GM18867 (cell line): ENCODE measurements at regions not wholly inside any gene's neighbourhood (a gene's known extent, or its start where the extent isn't known, plus 50 kb on each side); places are given as distances from the start of the nearest gene placed in this dataset.
A peak's percentile ranks its signal among the peaks of the same experiment; 100 is the strongest.

Experiments used
- ATAC-seq: cut with Tn5 transposase; IDR thresholded peaks from one replicate; pipeline ENCODE4 v1.9.1; 2021; ENCODE audit warnings: mild to moderate bottlenecking, moderate library complexity; ENCODE audit not compliant: unreplicated experiment

DNA sequence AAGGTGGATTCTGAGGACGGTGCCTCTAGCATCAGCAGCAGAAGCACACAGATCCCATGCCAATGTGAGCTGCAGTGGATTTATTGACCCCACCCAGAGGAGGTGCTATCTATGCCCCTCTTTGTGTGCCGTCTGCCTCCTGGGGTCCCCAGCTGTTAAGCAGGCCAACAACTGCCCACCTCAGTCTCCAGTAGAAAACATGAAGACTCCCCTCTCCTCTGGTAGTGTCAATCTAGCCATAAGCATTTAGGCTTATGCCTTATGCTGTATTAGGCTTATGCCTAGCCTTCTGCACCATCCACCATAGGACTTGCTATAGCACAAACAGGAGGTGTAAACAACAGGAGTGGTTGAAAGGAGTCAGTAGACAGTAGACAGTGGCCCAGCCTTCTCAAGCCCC lies 417.9 kb upstream of the C16orf82 start:
- no peak for ATAC-seq

DNA sequence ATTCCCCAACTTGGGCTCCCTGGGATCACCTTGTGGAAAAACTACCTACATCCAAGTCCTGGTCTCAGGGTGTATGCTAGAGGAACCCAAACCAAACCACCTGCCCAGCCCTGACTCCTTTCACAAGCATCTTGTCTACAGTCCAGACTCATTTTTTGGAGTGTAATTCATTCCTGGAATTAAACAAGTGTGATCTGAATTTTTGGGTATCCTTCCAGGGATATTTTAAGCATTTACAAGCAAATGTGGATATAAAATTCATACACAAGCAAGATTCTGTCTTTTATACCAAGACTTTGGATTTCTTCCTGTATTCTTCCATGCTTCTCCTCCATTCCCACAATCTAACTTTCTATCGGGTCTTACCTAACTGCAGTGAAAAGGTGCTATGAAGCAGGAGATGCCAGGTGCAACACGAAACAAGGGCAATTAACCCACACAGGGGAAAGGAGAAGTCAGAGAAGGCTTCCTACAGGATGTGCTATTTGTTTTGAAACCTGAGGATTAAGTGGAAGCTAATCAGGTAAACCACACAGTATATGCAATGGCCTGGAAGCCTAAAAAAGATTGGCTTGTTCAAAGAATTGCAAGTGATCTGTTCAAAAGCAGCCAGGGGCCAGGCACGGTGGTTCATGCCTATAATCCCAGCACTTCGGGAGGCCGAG lies 417.2 kb upstream of the C16orf82 start:
- no peak for ATAC-seq

DNA sequence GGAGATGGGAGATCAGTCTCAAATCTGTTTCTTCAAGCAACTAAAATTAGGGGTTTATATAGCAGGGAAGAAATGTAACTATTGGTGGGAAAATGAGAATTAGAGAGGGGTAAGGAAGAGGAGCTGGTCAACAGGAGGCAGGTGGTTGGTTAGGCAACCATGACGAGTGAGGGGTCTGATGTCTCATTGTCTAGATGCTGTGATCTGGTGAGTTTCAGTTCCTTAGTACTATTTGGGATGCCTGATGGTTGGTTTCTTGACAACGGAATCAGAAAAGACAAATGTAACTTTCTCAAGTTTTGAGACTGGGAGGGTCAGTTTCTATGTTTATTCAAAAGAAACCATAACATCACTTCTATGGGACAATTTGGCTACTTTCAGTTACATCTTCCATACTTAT lies 415.3 kb upstream of the C16orf82 start:
- no peak for ATAC-seq

DNA sequence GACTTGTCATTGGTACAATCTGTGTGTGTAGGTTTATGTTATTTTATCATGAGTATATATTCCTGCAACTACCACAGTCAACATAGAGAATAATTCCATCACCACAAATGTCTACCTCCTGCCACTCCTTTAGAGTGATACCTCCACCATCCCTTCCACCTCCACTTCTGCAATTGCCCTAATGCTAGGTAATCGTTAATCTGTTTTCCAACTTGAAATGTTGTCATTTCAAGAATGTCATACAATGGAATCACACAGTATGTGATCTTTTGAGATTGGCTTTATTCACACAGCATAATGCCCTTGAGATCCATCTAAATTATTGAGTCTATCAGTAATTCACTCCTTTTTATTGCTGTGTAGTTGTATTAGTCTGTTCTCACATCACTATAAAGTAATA lies 414.8 kb upstream of the C16orf82 start:
- no peak for ATAC-seq

DNA sequence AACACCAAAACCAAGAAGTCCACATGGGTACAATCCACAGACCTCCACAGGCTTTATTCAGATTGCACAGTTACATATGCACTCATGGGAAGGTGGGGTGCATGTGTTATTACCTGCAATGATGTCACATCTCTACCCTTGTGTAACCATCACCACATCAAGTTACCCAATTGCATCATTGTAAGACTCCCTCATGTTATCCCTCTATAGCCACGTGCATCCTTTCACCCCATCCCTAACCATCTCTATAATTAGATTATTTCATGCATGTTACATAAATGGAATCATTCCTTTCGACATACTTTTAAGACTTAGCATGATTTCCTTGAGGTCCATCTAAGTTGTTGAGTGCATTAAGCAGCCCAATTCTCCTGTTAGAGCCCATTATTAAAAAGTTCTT lies 408.2 kb upstream of the C16orf82 start:
- ATAC-seq: no peak

DNA sequence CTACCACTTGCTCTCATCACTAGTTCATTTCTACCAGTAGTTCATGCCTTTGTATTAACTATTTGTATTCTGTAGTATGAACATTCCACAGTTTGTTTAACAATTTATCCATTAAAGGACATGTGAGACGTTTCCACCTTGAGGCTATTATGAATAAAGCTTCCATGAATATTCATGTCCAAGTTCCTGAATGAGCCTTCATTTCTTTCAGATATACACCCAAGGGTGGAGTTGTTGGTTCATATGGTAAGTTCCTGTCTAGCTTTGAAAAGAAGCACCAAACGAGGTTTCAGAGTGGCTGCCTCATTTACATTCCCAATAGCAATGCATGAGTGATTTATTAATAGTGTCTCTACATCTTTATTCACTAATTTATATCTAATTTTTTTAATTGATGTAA lies 407.8 kb upstream of the C16orf82 start:
- no peak for ATAC-seq

DNA sequence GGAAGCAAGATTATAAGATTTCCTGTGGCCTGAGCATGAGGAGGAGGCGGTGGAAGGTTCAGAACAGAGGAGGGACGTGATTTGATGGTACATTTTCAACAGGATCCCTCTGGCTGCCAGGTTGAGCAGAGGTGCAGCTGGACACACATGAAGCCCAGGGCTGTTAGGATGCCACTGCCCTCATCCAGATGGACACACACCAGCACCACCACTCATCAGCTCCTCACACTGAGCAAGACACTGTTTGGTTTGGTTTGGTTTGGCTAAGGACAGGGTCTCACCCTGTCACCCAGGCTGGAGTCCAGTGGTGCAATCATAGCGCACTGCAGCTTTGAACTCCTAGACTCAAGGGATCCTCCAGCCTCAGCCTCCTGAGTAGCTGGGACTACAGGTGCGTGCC lies 402.6 kb upstream of the C16orf82 start:
- ATAC-seq: no peak

DNA sequence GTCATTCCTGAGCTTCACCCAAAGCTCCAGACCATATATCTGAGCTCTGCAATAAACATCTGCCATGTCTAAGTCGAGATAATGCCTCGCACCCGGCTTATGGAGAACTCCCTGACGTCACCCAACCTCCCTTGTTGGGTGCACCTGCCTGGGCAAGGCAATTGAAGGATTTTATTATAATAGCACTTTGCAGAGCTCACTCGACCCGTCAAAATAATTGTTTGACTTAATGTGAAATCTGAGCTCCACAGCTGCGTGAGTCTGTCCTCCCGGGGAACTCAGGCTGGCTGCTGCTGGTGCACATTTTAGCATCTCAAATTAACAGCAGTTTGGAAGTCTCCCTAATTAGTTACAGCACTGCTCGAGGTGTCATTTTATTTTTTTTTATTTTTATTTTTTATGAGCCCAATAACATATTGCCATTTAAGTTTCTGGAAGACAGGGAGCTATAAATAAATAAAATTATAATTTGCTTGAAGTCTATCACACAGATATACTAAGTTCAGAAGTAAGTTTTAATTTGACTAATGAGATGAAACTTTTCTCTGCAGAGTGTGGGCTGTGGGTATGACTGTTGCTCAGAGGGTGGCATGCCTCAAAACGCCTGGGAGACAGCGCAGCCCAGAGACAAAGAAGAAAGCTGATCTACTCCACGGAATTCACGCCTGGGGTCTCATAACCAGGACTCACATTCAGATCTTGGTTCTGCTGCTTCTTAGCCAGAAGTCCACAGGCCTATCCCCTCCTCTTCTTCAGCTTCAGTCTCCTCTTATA lies 401.4 kb upstream of the C16orf82 start:
- no peak for ATAC-seq

DNA sequence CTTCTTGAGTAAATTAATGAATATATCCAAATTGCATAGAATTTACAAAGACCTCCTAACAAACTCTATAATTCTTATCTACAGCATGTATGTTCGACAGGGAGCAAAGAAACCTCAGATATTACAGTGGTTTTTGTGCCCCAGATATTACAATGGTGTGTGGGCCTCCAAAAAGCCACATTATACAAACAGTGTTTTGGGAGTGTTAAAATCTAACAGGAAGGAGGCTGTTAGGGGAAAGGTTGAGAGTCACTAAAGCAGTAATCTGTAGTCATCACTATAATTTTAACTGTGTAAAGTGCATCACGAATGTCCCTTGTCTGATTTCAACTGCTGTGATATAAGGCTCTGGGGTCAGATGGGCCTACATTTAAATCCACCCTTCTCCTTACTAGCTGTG lies 400.2 kb upstream of the C16orf82 start:
- ATAC-seq: no peak

DNA sequence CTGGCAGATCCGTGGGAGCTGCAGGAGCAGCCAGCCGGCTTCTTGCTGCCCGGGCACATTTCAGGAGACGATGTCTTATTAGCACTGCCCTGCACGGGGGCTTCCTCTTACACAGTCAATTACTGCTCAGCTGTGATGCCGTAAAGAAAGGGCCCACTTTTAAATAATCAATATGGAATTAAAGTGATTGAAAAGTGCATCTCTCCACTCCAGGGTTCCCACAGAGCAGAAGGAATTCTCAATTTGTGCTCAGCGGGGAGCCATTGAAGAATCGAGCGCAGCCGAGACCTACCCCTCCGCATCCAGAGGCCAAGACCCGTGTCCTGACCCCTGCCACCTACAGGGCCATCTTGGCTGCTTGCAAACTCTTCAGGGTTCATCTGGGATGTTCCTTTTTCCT lies 399.4 kb upstream of the C16orf82 start:
- ATAC-seq: no peak

DNA sequence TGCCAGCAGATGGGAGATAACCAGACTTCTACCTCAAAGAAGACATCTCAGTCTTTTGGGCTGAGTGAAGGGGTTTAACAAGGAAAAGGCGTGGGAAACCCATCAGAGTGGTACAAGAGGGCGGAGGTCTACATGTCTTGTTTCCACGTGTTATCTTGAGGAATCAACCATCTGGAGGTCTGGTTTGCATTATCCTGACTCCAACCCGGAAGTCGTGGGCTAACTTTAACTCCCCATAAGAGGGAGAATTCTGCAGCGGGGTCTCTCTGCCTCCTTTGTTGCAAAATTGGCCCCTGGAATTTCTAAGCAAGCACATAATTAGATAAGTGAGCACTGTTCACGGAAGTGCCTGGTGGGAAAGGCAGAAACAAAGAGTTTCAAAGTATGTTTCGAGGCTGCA lies 398.7 kb upstream of the C16orf82 start:
- no peak for ATAC-seq

DNA sequence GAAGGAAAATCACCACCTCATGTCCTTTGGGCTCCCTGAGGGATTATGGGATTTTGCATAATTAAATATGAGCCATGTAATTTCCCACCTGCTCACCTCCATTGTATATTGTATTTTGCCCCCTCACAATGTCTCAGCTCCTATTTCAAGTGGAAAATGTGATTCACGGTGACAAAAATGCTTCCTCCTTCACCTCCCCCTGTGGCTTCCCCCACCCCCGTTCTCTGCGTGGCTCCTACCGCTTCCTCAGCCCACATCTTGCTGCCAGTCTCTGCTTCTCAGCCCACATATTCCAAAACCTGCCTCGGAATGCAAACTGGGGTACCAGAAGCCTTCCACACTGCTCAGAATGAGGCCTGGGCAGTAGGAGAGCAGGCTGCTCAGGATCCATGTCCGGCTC lies 394.5 kb upstream of the C16orf82 start:
- no peak for ATAC-seq

DNA sequence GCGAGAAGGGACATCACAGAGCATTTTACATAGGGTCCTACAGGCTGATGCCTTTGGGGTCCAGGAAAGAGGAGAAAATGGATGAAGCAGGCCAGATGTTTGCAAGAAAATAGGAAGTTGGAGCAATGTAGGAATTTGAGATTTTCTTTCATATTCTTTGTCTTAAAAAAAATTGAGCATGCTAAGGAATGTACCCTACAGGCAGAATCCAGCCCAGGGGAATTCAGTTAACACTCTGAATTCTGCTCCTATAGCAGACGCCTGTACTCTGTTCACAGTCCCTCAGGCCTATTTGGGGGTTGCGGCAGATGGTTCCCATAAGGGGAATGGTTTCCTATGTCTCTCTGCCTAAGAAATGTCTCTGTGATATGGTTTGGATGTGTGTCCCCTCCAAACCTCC lies 393.7 kb upstream of the C16orf82 start:
- ATAC-seq: no peak

DNA sequence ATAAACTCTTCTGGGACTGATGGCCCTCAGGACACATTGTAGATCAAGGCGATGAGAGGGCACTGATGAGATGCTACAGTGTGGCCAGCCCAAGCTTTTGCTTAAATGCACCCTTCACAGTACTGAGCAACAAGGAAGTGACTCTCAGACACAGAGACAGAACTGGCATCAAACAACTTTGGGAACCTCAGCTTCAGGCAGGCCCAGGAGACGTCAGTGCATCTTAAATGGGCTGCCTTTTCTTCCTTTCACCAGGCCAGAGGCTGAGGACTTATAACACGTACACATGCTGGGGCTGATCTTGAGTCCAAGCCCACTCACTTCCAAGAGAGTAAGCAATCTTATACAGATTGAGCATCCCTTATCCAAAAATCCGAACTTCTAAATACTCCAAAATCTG lies 386.1 kb upstream of the C16orf82 start:
- ATAC-seq: no peak

DNA sequence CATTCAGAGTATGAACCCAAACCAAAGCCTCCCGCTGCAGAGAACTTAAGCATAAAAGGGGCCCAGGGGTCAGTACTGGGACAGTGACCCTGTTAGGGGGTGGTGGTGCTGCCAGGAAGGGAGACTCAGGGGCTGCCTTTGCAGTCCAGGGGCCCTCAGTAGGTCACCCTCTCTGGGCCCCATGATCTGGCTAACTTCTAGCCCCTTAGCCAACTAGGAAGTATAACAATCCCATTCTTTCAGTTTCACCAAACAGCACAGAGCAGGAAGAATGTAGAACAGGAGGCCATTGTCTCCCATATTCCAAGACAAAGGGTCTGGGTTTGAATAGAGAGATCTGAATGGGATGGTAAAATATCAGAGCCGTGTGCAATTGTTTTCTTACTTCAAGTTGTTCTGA lies 378.6 kb upstream of the C16orf82 start:
- ATAC-seq: no peak

DNA sequence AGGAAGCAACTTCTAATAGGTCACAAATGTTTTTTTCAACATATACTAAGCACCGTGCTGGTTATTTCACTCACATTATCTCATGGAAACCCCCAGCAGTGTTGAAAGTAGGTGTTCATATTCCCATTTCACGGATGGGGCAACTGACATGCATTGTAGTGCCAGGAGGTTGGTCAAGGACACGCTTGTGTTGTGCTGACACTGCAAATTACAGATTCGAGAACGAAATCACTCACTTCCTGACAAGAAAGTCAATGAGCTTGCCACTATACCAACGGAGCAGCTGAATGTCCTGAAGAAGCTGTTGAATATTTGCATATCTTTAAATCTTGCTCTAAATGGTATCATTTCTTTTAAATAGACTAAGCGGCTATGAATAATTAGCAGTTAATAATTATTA lies 378.0 kb upstream of the C16orf82 start:
- no peak for ATAC-seq

DNA sequence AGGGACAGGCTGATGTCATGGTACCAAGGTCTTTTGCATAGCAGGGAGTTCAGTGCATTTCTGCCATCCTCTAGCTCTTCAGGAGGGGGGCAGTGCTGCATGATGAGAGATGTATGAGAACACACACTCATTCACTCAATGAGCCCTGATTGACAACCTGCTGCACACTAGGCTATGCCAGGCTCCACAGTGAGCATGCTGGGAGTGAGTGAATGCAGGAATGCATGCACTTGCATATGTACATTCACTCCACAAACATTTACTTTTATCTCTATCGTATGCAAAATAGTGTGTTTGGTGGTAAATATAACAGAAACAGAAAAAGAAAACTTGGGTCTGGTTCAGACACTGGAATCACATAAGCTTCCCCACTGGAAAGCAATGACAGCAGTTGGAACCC lies 374.1 kb upstream of the C16orf82 start:
- ATAC-seq: no peak

DNA sequence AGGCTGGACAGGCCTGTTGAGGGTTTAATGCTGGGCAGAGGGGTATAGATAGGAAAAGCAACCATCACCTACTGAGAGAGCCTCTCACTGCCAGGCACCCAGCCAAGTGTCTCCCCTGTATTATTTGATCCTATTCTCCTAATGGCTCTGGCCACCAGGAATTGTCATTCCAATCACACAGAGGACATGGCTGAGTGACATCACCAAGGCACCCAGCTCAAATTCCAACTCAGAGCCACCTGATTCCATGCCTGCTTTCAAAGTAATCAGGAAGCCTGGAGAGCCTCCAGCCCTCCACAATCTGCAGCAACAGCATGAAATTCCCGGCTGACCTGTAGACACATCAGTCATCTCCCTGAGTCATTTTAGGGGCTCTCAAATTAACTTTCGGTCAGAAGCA lies 368.9 kb upstream of the C16orf82 start:
- no peak for ATAC-seq

DNA sequence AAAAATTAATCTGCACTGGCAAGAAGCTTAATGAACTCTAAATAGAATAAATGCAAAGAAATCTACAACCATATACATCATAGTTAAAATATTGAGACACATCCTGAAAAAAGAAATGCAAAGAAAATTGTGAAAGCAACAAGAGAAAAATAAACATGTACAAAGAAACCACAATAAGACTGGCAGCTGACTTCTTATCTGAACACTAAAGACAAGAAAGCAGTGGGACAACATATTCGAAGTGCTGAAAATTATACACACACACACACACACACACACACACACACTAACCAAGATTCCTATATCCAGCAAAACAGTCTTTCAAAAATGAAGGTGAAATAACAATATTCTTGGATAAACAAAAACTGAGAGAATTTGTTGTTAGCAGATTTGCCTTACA lies 366.5 kb upstream of the C16orf82 start:
- ATAC-seq: no peak

DNA sequence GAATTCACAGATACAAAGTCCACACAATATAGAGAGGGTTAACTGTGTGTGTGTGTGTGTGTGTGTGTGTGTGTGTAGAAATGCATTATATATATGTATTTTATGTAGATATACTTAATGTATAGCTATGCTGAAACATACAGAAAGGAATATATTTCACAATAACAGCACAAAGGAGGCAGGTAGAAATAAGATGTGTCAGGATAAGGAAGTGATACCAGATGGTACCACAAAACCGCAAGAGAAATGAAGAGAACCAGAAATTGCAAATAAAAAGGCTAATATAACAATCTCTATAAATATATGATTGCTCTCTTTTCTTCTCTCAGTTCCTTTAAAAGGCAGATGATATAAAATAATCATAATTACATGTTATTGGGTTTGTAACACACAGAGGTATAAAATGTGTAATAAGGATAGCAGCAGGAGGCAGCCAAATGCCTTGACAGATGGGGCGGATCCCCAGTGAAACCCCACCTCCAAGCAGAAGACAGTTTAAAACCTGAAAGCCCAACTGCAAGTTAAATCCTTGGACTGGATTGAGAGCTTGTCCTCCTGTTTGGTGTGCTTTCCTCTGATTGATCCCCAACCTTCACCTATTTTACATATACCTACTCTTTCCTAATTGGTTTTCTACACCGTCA lies 365.4 kb upstream of the C16orf82 start:
- peak; percentile 78 for ATAC-seq

DNA sequence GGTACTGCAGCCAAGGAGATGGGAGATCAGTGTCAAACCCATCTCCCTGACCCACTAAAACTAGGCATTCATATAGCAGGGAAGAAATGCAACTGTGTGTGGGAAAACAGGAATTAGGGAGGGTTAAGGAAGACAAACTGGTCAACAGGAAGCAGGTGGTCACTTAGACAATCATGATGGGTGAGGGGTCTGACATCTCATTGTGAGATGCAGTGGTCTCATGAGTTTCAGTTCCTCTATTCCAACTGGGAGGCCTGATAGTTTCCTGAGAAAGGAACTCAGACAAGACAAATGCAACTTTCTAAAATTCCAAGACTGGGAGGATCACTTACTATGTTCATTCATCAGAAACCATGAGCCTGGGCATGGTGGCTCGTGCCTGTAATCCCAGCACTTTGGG lies 361.4 kb upstream of the C16orf82 start:
- no peak for ATAC-seq

DNA sequence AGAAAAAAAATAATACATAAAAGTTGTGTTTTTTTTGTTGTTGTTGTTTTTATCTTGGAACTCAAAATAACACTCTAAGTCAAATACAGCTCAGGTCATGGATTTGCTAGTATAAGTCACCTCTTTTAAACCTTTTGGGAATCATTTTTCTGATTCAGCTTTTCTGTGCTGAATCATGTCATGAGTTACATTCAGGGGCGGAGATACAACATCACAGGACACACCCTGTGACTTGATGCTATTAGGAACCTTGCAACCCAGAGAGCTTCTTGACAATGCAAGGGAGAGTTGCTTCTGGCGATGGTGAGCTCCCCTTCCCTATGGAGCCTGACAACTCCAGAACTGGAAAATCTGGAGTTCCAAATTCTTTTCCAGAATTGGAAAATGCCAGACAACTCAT lies 358.3 kb upstream of the C16orf82 start:
- ATAC-seq: no peak
